Panc1 (cell line): ENCODE measurements at regions not wholly inside any gene's neighbourhood (a gene's known extent, or its start where the extent isn't known, plus 50 kb on each side); places are given as distances from the start of the nearest gene placed in this dataset.
"Not testable (repeated sequence)": the region's sequence is repeated elsewhere in the genome, so short reads cannot be mapped to it uniquely, and the experiment has no call there.

Experiments
- ATAC-seq: fragments of 200-7000 bp; cut with Tn5 transposase; 2 replicates; pipeline ENCODE4 v1.9.1; 2020; ENCODE audit warnings: mild to moderate bottlenecking, moderate library complexity
- BruUV-seq: library from RNA; stranded (reverse); fragments of 400-500 nt; replicated peaks from 2 replicates; lab custom pipeline; 2021; lab: Mats Ljungman, UMichigan
- CTCF ChIA-PET: fragments of 300-600 bp; sonication (Branson Sonifier 250); formaldehyde crosslinking; loops from one replicate; lab custom pipeline; 2022; ENCODE audit warnings: antibody characterized with exemption; lab: Charles Lee
- POLR2A ChIA-PET: fragments of 300-600 bp; sonication (Branson Sonifier 250); formaldehyde crosslinking; loops from one replicate; lab custom pipeline; 2022; ENCODE audit warnings: antibody characterized with exemption; lab: Charles Lee
- DNase-seq: peaks from one replicate; pipeline ENCODE4 v3.0.0-alpha.2; 2010; ENCODE audit warnings: low read depth, low spot score
- H3K27ac ChIP-seq: 2 replicates; pipeline ENCODE4 v1.5.1; 2011; ENCODE audit warnings: mild to moderate bottlenecking, low read length, inconsistent platforms
- H3K27me3 ChIP-seq: fragments of 200-500 bp; sonication (Bioruptor generic); 2 replicates; pipeline ENCODE4 v1.6.0; 2014; ENCODE audit warnings: low read length, inconsistent platforms; ENCODE audit not compliant: control insufficient read depth, insufficient read depth
- H3K36me3 ChIP-seq: fragments of 200-500 bp; sonication (Bioruptor generic); 2 replicates; pipeline ENCODE4 v1.5.1; 2014; ENCODE audit warnings: inconsistent platforms, mild to moderate bottlenecking, low read length, moderate library complexity; ENCODE audit not compliant: control insufficient read depth, insufficient read depth
- H3K4me1 ChIP-seq: 2 replicates; pipeline ENCODE4 v1.5.1; 2011; ENCODE audit warnings: inconsistent platforms, mild to moderate bottlenecking, low read length, moderate library complexity; ENCODE audit not compliant: control insufficient read depth, insufficient read depth
- H3K4me3 ChIP-seq, 2 experiments: 2 replicates each; pipeline ENCODE4 v1.5.1; 2011 to 2012; ENCODE audit warnings: low read depth in 2 of 2, low read length in 2 of 2, mild to moderate bottlenecking in 2 of 2, inconsistent platforms in 1 of 2, moderate library complexity in 1 of 2
- H3K9me3 ChIP-seq: fragments of 200-500 bp; sonication (Bioruptor generic); 2 replicates; pipeline ENCODE4 v1.5.1; 2014; ENCODE audit warnings: low read depth, mild to moderate bottlenecking, inconsistent platforms, low read length, moderate library complexity; ENCODE audit not compliant: control insufficient read depth, insufficient read depth
- CTCF ChIP-seq: fragments of 450-650 bp; IDR thresholded peaks from 2 replicates; pipeline ENCODE4 v1.5.1; 2017; ENCODE audit warnings: mild to moderate bottlenecking
- POLR2AphosphoS5 ChIP-seq: IDR thresholded peaks from 2 replicates; pipeline ENCODE4 v1.6.1; 2012; ENCODE audit warnings: mild to moderate bottlenecking, low read depth, low read length, moderate library complexity
- REST ChIP-seq, 2 experiments: IDR thresholded peaks; 2 replicates each; pipeline ENCODE4 v1.6.1; 2011 to 2012; ENCODE audit warnings: low read depth in 2 of 2, control low read depth in 1 of 2, low read length in 1 of 2, mild to moderate bottlenecking in 1 of 2, moderate library complexity in 1 of 2; ENCODE audit not compliant: insufficient read depth in 1 of 2
- SIN3A ChIP-seq: IDR thresholded peaks from 2 replicates; pipeline ENCODE4 v1.6.1; 2012; ENCODE audit warnings: low read depth, mild to moderate bottlenecking, low read length, moderate library complexity, borderline replicate concordance; ENCODE audit not compliant: insufficient read depth
- TCF7L2 ChIP-seq: IDR thresholded peaks from 2 replicates; pipeline ENCODE4 v1.6.1; 2011; ENCODE audit warnings: mild to moderate bottlenecking, low read depth, low read length, inconsistent platforms
- in situ Hi-C: cut with HindIII; loops from 2 replicates; pipeline ENCODE4 v1.10.0; 2016; ENCODE audit warnings: low sequenced_read_pairs, low pct_unique_long_range_greater_than_20kb
- intact Hi-C: fragments of 100-400 bp; cut with micrococcal nuclease; formaldehyde crosslinking; loops from one replicate; pipeline ENCODE4 v1.10.0; 2022; ENCODE audit not compliant: unreplicated experiment

DNA sequence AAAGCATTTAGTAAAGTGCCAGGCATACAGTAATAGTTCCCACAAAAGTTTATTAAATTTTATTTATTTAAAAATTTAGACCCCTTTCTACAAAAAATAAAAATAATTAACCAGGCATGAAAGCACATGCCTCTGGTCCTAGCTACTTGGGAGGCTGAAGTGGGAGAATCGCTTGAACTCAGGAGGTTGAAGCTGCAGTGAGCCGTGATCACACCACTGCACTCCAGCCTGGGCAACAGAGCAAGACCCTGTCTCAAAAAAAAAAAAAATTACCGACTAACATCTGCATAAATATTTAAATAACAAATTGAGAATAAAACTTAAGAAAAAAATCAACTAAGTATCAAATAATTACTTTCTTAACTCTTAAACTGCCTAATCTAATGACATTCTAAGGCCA lies 64.3 kb upstream of the TRIM24 start:
- CTCF ChIA-PET = no interaction called here

GRCh38 chr7:138396251-138397070 lies 63.6 kb upstream of the TRIM24 start:
- intact Hi-C loops = no loop called here
- in situ Hi-C loops = no loop called here
- TF ChIP-seq CTCF (no peak), TCF7L2 (0 out of 2 replicates have a peak, but pooled peaks have one; percentile 27)
- Histone ChIP-seq H3K36me3 (no peaks in the 10 kb centered on the region), H3K27me3 (no peaks in the 10 kb centered on the region), H3K27ac (no peak overlapping the region), H3K4me3 (no peak overlapping the region), H3K9me3 (no peaks in the 10 kb centered on the region), H3K4me1 (no peaks in the 10 kb centered on the region)
- BruUV-seq = no TSS peak
- POLR2A ChIA-PET = no interaction called here
- DNase-seq (no peak), ATAC-seq (no peak)
- CTCF ChIA-PET = no interaction called here

More for the DNA sequence above, 64.3 kb upstream of the TRIM24 start:
- Histone ChIP-seq H3K9me3 (no peaks in the 10 kb centered on the region), H3K27ac (no peak overlapping the region), H3K36me3 (no peaks in the 10 kb centered on the region), H3K4me3 (no peak overlapping the region), H3K4me1 (no peaks in the 10 kb centered on the region), H3K27me3 (no peaks in the 10 kb centered on the region)
- TF ChIP-seq POLR2AphosphoS5 (no peak), TCF7L2 (no peak), SIN3A (no peak), REST (IDR thresholded peaks at IDR 0.05; ENCODE audit: insufficient read depth in 1 of 2, low read depth in 2 of 2, low read length in 1 of 2) (no peak), CTCF (no peak)
- BruUV-seq = no TSS peak
- DNase-seq (no peak), ATAC-seq (no peak)
- in situ Hi-C loops = no loop called here
- intact Hi-C loops = no loop called here
- POLR2A ChIA-PET = no interaction called here

- H3K4me1 ChIP-seq, BruUV-seq, H3K4me3 ChIP-seq, H3K36me3 ChIP-seq, intact Hi-C loops, CTCF ChIA-PET, H3K9me3 ChIP-seq, POLR2A ChIA-PET, H3K27ac ChIP-seq, DNase-seq, H3K27me3 ChIP-seq, in situ Hi-C loops, ATAC-seq: not testable (repeated sequence)
Measured at GRCh38 chr7:138397071-138397433, 63.0 kb upstream of the TRIM24 start.
